Stimulated activated CD4-positive, alpha-beta T cell treated with anti-CD3 and anti-CD28 coated beads, Interleukin-12 subunit alpha, Interleukin-12 subunit beta, amount 100 ng/mL, for 4 hours (primary cell): ENCODE measurements at regions not wholly inside any gene's neighbourhood (a gene's known extent, or its start where the extent isn't known, plus 50 kb on each side); places are given as distances from the start of the nearest gene placed in this dataset.

ENCODE experiments used
- DNase-seq: peaks from one replicate; pipeline ENCODE4 v3.0.0-alpha.2; 2020

DNA sequence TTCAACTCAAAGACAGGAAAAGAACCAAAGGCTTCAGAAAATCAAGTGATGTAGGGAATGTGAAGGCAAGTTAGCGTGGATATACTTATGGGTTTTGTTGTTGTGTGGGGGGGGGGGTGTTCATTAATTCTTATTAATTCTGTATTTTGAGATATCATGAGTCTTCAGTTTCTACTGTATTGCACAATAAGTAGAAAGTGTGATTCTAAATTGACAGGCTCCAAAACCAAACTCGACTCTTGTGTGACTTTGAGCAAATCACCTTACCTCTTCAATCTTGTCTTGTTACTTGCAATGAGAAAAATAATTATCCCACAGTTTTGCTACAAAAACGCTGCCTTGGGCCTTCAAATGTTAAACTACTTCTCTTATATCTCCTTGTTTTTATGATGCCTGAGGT is 453.9 kb upstream of the GOT2 start:
- no peak for DNase-seq

DNA sequence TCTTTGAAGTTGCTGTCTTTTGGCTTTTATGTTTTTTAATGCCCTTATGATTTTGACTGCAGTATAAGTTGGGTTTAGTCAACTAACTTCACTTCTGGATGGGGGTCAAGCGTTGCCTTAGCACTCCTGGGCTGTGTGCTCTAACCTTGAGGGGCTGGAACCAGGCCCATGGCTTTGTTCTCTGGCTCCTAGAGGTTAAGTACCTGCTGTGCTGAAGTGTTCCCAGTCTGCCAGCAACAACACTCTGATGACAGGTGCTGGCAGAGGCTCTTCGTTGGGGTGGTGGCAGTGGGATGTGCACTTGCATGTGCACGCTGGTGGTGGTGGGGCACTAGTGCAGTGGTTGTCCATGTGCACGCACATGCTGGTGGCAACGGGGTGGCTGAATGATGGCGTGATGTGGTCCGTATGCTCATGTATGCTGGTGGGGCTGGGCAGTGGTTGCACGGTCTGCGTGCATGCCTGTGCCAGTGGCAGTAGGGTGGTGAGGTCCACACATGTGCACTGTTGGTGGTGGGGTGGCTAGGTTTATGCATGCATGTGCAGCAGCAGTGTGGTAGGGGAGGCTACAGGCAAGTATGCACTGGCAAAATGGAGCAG is 447.8 kb upstream of the GOT2 start:
- DNase-seq: no peak

DNA sequence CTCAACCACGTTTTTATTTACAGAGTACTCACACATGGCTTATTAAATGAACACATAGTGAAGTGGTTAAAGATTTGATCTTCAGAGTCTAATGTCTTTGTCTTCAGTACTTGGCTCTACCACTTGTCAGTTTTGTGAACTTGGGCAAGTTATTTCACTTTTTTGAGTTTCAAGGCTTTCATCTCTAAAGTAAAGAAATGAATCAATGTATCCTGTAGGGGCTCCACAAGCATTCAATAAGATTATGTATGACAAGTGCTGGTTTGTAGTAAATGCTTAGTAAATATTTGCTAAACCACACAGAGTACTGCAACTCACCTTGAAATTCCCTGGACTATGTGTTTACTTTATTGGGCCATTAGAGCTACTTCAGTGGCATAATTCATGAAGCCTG is 446.0 kb upstream of the GOT2 start:
- DNase-seq: no peak

DNA sequence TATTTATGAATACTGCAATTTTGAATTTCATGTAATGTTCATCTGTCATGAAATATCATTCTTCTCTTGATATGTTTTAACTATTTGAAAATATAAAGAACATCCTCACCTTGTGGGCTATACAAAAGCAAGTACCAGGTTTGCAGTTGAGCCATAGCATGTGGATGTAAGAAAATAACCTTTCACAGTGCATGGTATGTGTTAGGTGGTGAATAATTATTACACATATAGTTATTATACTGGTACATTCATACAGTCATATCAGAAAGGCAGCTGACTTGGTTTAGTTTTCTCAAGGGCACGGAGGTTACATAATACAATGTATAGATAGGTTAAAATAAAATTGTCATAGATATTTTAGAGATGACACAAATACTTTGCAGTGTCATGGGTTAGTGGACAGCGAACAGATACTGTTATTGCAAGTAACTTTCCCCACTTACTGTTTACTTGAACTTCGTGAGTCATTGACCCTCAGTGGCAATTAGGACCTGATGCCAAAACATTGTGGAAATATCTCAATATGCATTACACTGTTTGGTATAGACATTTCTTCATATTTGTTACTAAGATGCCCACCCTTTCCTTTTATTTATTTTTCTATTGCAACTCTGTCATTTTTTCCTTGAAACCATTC is 445.4 kb upstream of the GOT2 start:
- DNase-seq: no peak

DNA sequence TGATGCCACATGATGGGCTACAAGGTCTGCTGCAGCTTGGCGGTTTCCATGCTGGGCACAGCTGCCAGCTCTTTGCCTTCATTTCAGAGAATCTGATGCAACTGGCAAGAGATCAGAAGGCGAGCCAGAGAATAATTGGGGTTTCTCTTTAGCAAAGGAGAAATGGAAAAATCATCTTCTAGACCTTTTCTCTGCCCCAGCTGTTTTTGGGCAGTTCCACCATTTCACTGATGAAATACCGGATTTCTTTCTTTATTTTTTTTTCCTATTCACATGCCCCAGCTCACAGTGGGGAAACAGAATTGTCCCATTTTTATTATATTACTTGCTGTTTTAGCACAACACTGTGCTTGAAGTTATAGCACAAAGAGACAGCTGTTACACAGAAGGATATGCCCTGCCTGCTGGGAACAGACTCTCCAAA is 439.3 kb upstream of the GOT2 start:
- DNase-seq: no peak

DNA sequence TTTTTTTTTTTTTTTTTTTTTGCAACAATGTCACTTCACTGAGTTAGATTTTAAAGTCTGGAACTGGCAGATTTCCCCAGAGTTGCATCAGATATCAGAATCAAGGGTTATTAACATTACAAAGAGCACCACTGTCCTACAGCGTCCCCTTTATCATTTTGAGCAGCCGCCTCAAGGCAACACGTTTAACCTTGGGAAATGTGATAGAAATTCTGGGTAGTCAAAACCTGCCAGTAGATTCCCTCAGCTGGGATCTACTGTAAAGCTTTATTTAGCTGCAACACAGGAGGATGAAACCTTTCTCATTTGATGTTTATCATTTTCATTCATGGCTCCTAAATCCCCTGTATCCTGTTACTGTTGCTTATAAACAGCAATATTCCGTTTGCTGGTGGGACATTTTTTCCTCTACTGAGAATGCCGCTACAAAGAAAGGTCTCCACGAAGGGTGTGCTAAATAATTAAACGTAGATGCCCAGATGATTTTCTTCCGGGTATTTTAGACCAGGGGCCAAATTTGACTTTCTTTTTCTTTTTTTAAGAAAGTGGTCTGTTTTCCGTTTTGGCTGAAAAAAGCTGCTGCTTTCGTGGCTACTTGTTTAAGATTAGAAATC is 436.1 kb upstream of the GOT2 start:
- DNase-seq: no peak

DNA sequence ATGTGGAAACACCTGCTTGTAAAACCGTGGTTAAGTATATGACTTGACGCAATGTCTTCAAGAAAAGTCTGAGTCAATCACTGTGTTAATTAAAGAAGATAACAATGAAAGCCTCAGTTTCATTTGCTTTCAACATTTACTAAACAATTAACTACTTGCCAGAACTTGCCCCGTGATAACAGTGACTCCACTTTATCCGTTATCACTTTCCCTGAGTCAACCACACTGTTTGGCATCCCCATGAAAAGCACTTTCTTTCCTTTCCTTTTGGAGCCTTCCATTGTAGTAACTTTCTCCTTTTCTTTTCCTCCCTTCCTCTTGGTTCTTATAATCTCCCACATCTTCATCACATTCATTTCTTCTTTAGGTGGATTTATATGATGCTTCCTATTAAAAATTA is 435.1 kb upstream of the GOT2 start:
- no peak for DNase-seq

DNA sequence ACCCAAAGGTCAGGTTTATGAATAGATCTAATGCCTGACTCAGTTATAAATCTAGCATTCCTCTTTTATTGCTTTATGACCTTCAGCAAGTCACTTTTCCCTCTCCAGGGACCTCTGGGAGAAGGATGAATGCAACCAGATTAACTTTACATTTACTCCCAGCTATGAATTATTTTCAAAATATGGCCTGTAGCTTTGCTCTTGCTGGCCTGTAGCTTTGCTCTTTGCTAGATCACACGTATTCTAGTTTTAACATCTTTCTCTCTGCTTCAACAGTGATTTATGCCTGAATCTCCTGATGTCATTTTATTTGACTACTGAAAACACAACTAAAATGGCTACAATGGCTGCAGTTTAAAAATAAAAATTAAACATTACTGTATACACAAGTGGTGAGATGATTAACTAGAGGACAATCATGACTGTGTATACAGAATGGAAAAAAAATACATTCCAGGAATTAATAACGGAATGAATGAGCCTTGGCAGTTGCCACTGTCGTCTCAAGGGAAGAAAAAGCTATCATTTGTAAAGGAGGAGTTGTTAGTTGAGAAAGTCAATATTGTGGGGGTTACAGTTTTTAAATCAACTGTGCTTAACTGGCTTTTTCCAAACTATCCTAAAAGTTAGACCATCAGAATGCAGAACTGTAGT is 434.5 kb upstream of the GOT2 start:
- no peak for DNase-seq

DNA sequence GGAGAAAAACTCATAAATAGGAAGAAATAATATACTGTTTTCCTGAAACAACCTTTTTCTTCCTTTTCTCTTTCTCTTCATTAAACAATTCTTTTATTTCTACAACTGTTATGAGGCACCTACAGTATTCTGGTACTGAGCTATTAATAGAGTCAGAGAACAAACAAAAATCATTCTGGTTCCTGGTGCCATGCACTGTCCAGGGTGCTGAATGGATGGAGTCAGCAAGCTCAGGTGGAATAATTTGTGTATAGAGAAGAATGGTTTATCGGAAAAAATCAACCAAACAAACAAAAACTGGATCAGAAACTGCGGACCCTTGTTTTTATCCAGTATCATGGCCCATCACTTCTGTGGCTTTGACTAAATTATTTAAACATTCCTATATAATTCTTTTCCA is 430.3 kb upstream of the GOT2 start:
- DNase-seq: no peak

DNA sequence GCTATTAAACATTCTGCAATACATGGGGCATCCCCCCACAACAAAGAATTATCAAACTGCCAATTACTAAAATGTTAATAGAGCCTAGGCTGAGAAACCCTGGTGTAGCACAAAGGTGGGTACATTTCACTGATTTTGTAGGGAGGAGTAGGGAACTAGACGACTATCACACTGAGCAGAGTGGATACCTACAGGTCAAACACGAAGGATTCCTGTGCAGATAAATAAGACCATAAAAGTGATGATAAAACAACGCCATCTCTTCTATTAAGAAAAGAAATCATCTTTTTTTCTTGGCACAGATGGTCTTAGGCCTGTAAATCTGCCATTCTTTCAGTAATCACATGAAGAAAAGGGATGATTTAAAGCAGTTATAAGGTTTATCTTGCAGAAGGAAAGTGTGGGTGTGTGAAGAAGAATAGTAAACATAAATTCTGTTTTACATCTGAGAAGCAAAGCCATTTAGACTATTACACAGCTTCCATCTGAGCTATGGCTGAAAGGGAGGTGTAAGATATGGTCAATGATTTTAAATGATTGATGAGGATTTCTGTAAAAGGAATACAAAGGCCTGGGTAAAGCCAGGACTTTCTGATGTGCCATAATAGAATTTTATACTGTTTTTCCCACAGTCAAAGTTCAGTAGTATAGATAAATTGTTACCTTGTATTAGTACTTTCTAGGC is 429.4 kb upstream of the GOT2 start:
- DNase-seq: no peak

DNA sequence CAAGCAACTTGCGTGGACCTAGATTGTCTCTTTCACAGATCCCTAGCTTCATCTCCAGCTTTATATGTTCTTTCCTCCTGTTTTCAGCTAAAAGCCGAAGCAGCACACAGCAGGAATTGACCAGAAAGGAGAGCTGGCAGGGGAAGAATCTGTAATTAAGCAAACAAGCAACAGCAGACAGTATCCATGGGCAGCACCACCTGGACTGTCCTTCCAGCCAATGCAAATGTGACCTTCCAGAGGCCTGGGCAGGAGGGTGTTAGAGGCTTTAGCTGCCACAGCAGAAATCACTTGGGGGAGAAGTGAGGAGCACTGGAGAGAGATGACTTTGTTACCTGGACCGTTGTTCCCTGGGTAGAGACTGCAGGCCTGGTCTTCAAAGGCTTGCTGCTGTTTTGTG is 427.6 kb upstream of the GOT2 start:
- no peak for DNase-seq

DNA sequence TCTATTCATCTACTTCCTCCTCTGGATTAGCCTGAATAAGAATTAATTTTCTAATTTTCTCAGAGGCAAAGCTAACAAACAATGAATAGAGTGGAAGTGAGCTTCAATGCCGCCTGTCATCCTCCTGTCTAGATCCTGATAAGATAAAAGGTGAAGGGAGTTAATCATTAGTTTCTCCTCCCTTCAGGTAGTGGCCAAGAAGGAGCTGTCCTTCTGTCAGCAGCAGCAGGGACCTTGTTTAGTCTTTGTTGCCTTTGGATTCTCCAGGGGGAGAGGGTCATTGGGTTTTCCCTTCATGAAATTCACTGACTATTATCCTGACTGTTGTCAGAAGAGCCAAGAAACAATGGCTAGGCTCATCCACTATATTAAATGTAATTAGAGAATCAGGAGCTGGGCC is 420.2 kb upstream of the GOT2 start:
- no peak for DNase-seq

DNA sequence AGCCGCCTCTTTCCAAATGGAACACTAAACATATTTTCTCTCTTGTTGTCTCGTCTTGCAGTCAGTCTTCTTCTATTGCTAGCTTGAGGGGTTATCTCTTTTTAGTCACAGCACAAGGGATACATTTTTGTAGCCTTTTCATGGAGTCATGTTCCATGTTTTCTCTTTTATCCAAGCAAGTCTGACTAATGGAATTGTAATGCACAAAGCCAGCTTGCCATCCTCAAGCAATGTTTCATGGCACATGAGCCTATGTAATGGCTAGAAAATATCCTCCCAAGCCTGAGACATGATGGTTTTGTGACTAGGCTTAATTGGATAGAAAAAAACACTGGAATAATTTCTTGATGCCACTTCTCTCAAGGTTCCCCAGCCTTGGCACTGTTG is 414.6 kb upstream of the GOT2 start:
- no peak for DNase-seq

DNA sequence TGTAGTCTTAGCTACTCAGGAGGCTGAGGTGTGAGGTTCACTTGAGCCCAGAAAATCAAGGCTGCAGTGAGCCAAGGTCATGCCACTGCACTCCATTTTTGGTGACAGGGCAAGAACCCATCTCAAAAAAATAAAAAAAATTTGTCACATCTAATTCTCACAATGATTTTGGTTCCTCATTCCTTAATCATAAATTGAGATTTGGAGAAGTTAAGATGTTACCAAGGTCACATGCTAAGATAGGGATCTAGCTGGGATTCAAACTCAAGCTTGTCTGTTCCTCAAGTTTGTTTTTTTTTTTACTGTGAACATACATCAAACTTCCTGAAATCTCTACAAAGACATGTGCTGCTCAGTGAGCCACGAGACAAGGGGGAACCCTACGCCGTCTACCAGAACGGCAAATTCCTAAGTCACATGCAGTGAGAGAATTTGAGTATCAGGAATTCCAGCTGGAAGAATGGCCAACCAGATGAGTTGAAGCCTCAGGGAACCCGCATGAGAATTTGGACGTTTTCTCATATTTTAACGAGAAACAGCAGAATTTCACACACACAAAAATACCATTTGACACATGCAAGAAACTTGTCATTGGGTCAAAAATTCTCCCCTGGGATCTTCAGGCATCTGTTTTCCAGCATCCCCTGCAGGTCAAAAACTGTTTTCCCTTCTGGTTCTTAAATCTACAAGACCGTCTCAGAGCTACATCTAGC is 414.1 kb upstream of the GOT2 start:
- DNase-seq: no peak

DNA sequence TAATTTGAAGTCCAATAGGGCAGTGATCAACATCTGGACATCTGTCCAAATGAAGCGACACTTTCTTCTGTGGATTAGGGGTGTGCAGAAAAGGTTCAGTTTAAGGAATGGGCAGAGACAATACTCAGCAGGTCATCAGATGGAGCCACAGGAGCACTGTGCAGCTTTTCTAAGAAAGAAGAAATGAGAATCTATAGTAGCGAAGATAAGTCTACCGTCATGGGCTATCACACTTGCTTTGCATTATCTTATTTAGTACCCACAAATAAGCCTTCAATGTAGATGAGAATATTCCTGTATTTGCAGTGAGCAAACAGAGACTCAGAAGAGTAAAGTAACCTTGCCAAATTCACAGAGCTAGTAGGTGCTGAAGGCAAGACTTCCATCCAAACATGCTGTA is 412.0 kb upstream of the GOT2 start:
- no peak for DNase-seq

DNA sequence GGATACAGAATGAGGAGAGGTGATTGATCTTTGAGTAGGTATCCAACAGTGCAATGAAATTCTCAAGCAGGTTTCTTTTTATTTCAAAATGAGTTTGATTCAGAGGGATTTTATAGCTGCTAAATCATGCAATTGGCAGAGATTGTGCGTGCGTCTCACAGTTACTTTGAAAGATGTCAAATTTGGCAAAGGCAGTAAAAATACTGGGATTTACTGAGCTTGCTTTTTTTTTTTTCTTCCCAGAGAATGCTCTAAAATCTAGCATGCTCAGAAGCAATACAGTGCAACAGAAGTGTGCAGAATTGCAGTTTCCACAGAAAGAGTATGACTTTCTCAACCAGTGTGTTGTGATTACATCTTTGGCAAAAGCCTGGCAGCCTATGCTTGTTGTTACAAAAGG is 410.7 kb upstream of the GOT2 start:
- no peak for DNase-seq

DNA sequence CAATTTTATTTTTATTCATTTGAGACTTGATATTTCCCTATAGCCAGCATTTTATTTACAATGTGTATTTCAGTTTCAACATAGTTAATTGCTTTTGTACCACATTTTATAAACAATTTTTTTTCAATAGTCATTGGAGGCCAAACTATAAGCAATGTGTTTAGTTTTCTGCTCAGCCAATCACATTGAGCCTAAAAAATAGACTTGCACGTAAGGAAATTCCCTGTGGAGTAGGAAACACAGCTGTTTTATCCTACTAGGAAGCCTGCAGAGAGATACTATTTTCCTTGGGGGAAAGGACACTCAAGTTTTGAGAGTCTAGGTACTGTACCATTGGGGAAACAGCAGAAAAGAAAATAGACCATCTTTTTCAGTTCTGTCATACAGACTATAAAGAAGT is 410.2 kb upstream of the GOT2 start:
- DNase-seq: no peak

DNA sequence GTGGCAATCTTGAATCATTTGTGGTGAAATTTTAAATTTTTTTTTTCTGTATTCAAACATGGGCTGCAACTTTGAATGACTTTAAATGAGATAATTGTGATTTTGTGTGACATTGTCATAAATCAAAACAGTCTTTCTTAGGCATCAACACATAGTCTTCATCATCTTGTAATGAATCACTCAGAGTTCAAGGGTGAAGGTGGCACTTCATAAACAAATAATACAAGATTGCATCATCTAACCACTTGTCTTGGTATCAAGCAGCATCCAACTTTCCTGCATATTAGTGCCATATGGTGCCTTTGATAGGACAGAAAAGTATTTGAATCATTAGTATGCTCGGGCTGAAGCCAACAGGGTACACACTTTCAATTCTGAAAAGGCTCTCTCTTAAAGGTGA is 392.4 kb upstream of the GOT2 start:
- no peak for DNase-seq

DNA sequence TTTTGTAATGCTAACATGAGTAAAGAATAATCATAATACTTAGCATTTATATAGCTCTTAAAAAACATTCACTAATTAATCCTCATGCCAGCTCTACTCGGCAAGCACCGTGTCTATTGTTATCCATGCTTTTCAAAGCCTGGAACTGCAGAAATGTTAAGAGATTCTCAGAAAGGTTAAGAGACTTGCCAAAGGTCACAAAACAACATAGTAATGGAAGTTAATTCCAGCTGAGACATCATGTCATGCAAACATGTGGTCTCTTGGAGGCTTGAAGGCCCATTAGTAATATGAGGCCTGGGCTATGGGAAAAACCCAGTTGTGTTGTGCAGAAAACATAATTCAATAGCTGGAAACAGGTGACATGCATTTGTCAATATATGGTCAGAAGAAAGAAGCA is 389.9 kb upstream of the GOT2 start:
- no peak for DNase-seq

DNA sequence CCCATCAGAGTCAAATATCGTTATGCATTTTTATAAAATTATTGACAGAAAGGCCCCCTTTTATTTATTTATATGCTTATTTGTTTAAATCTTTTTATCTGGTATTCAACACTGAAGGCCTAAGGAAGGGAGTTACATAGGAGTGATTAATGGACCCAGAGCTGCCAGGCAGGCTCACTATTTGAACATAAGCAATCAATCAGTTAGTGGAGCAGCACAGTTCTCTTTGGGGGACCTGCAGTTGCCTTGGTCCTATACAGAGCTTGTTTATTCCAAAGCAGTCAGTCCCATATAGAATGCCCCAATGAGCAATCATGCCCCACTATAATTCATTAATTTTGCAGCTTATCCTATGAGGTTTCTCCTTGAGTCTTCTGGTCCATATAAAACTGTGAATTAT is 389.4 kb upstream of the GOT2 start:
- no peak for DNase-seq

DNA sequence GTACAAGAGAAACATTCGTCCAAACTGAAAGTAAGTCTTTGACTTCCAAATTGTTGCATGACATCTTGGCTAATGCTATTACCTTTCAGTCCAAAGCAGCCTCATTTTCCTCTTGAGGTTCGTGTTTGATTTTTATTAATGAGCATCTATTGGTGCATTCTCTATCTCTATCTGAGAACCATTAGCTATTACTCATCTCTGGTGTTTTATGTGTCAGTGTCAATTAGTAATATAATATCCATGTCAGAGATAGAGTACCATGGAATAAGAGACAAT is 388.1 kb upstream of the GOT2 start:
- no peak for DNase-seq

DNA sequence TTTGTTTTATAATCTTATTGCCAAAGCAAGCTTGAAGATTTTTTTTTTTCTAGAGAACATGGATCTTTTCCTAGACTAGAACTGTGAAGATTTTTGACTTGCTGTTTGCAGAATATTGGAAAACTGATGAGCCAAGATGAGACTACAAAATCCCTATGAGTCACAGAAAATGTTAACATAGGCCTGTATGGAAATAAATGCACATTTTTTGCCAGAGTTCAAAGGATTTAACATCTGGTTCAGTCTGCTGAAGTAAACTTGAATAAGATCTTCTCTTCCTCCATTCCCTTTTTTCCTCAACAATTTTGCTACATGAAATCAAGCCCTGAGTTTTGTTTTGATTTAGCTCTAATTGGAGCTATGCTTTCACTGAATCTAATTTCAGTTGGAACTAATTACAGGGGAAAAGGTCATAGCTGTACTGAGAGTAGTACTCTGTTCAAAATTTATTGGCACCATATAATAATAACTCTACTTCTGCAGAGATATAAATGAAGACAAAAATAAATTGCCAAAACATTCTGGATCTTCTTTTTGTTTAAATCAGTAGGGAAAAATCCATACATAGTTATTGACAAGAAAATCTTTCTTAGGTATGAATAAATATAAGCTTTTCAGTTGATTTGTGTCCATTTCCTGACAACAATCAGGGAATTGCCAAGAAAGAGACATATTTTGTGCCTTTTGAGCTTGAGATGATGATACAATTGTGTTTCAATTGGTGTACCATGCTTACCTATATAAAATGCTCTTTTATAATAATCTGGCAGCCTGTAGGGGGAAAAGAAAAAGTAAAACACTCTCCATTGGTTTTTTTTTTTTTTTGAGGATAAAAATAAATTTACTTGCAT is 387.5 kb upstream of the GOT2 start:
- DNase-seq: no peak

DNA sequence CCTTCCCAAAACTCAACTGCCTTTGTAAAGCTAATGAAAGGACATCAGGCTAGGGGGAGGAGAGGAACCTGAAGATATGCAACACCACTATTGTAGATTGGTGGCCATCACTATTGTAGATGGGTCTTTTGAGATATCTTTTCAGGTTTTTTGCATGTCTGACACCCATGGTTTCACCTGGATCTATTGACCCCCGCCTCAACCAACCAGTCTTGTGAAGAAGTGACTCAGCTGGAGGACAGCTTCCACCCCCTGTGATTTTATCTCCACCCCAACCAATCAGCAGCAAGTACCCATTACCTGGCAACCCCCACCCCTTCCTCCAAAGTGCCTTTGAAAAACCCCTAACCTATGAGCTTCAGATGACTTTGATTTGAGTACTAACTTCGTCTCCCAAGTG is 382.6 kb upstream of the GOT2 start:
- no peak for DNase-seq
